Amygdala (tissue), 56 donors: ENCODE measurements at regions not wholly inside any gene's neighbourhood (a gene's known extent, or its start where the extent isn't known, plus 50 kb on each side); places are given as distances from the start of the nearest gene placed in this dataset.

Source experiments
- DNase-seq, 56 donors: peaks; one replicate each; lab custom pipeline; 2025; lab: John Stamatoyannopoulos, UW

GRCh38 chr16:72532906-72533410, 361.0 kb upstream of the PMFBP1 start:
- DNase-seq = no peak

- no peak for DNase-seq
These were observed 358.5 kb upstream of the PMFBP1 start for GRCh38 chr16:72530434-72530833.

DNA sequence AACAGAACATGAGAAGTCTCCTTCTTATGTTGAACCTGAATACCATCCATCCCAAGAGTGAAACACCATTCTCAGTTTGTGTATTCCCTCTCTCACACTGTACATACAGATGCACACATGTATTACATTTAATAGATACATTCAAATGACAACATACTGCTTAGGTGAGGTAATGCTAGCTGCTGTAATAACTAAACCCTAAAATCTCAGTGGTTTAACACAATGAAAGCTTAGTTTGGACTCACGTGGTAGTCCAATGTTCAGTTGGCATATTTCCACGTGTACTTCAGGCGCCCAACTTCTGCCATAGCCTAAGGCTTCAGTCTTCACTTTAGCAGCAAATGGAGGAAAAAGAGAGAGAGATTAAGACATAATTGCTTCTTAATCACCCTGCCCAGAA, 351.1 kb upstream of the PMFBP1 start:
- DNase-seq = no peak

DNA sequence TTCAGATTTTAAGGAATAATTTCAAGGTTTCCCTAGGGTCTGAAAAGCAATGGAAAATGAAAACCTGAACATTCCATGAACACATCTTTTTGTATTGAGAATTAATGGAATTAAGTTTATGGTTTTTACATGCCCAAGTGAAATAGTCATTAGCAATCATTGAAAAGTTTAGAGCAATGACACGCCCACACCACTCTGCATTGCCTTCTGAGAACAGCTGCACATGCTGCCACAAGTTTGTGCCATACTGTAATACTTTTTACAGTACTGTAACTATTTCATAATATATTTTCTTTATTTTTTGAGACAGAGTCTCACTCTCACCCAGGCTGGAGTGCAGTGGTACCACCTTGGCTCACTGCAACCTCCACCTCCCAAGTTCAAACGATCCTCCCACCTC, 345.2 kb upstream of the PMFBP1 start:
- no peak for DNase-seq

DNA sequence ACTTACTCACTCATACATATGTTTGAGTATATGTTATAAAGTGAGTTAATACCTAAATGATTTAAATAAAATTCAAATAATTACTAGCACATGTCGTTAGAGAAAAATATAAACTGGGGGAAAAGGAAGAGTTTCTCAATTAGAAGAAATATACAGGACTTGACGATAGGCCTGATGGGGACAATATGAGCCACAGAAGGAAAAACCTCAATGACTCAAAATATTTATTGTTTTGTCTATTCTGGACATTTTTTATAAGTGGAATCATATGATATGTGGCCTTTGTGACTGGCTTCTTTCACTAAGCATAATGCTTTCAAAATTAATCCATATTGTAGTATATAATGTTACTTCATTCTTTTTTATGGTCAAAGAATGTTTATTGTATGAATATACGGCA, 339.2 kb upstream of the PMFBP1 start:
- no peak for DNase-seq

GRCh38 chr16:72508191-72508590, 336.2 kb upstream of the PMFBP1 start:
- DNase-seq = no peak

GRCh38 chr16:72502594-72503005, 330.6 kb upstream of the PMFBP1 start:
- no peak for DNase-seq

- peak in 35 of 56 donors; percentile 0 to 67 (median 11) for DNase-seq
These were observed 330.0 kb upstream of the PMFBP1 start for GRCh38 chr16:72501739-72502593.

DNA sequence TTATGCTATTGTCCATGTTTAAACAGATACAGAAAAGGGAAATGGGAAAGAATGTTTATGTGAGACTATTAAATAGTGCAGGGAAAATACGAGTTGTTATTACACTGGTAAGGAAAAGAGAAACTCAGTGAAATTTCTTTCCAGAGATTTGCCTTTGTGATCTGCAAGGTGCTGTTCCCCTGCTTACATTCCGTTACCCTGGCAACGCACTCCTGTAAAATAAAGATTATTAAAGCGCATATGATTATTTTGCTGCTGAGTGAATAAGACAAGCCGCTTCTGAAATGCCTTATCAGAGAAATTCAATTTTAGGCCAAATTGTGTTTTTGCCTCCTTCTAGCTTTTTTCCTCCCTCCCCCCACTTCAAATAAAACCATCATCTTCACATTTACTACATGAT, 328.6 kb upstream of the PMFBP1 start:
- no peak for DNase-seq

DNA sequence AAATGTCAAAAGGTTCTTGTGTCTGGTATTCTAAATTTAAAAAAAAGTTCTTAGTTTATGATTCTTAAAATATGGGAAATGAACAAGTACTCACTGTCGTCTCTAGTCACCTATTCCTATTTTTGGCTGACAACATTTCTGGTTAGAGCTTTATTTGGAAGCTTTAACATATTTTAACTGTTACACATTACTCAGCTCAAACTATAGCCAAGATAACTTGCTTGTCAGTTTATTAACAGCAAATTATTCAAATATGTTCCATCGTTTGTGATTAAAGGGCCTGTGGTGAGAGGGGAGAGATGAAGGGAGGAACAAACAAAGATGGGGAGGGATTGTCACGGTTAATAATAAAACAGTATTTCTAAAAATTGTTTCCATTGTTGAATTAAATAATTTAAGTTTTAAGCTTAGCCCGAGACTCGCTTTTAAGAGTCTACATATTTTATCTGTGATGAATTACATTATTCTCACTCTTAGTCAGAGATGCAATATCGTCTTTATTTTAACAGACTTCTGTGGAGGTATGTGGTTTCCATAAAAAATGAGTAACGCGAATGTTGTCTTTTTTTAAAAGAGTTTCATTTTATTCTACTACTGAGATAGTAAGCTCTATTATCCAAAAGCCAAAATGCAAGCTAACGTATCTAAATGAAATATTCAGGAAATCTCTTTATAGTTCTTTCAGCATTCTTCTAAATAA, 321.9 kb upstream of the PMFBP1 start:
- no peak for DNase-seq

GRCh38 chr16:72487283-72487682, 315.3 kb upstream of the PMFBP1 start:
- DNase-seq = no peak

DNA sequence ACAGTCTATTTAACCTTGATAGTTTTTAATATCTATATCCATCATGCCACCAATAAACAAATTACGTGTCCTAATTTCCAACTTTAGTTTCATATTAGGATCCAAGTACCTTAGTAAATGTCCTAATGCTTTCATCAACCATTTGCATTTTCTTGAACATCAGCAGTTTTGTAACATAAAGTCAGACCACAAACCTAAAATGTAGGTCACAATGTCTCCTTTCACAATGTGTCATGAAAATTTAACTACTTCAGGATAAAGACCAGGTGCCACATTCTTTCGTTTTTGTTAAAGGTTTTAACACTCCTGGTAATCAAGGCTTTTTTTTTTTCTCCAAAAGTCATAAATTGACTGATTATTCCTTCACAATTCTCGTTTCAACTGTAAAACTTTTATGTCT, 310.7 kb upstream of the PMFBP1 start:
- no peak for DNase-seq

DNA sequence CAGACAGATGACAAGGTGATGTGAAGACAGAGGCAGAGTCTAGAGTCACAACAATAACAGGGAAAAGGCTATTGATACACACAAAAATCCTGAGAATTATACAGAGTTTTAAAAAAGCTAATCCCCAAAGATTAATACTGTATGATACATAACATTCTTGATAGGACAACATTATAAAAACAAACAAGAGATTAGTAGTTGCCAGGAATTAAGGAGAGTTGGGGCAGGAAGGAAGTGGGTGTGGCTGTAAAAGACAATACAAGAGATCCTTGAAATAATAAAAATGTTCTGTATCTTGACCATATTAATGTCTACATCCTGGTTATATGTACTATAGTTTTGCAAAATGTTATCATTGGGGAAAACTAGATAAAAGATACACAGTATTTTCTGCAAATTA, 309.5 kb upstream of the PMFBP1 start:
- DNase-seq = no peak

- no peak for DNase-seq
These were observed 309.0 kb upstream of the PMFBP1 start for GRCh38 chr16:72480911-72481310.

GRCh38 chr16:72475688-72476087, 303.7 kb upstream of the PMFBP1 start:
- DNase-seq = no peak

DNA sequence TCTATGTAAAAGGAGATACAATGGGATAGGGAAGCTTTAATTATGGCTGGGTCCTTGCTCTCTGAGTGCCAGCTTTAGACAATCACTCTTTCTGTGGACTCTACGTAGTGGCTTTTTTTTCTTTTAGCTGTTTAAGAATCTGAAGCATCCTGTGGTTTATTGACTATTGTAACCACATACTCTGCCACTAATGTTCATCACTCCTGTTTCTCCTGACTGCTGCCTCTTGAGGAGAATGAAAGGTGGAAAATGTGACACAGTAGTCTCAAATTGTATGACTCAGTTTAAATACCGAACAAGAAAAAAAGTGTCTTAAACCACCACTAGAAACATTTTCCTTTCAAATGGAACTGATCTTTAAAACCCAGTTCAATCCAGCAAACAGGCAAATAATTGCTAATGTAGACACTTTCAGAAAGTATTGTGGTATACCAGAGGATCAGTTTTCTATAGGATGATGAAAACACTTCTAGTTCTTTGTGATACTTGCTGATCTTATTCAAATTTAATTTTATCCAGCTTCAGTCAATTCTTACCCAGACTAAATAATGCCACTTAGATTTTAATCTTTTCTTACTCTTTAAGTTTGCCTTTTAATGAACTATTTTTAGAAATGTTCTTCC, 302.7 kb upstream of the PMFBP1 start:
- DNase-seq = no peak

GRCh38 chr16:72473631-72474030, 301.7 kb upstream of the PMFBP1 start:
- no peak for DNase-seq

DNA sequence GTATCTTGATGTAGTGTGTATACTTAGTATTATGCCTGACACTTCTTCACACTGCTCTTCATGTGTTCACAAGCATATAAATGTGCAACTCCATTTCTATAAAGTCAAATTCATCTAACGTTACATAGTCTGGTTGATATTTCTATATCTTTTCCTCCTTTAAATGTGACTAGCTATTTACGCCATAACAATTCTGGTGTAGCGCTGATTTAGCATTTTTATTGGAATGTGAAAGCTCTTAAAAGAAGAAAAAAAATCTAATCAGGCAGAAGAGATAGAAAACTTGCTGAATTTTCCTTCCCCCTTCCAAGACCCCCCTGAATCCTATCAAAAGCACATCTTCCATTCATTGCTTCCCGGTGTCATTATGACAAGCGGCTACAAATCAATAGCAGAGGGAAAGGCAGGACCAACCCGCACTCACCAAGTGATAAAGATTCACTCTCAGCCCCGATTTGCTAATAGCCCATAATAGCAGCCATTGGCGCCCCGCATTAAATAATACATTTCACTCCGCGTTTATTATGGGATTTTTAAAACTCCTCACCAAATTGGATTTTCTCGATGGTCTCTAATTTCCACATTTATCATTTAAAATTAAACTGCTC, 299.5 kb upstream of the PMFBP1 start:
- DNase-seq = no peak

DNA sequence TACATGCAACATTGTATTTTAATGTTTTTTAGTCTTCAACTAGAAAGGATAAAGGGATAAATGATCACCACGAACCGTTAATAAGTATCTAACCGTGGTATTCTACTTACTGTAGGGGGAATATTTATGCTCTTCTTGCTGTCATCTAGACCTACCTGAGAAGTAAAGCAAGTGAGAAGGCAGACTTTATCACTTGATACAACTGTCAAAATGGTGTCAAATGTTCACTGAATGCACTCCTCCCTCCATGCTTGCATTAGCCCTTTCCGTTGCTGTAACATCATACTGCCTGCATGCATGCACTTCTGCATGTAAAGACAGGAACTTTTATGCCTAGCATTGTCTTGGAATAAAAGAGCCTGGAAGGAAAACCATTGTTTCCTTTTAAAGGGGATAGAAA, 298.6 kb upstream of the PMFBP1 start:
- DNase-seq = no peak

DNA sequence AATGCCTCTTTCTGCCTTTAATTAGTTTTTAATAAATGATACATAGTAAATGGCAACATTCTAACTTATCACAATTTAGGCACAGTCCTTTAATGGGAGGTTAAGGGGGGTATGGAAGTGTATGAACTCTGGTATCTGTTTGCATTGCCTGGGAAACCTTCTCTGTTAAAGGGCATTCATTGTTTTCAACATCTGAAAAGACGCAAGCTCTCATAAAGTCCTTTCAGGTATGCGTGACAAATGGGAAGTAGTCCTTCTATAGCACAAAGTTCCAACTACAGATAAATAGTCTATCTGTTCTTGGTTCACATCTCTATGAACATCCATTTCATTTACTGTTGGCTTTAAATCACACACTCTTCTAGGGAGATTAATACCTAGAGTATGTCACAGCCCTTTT, 298.0 kb upstream of the PMFBP1 start:
- no peak for DNase-seq

DNA sequence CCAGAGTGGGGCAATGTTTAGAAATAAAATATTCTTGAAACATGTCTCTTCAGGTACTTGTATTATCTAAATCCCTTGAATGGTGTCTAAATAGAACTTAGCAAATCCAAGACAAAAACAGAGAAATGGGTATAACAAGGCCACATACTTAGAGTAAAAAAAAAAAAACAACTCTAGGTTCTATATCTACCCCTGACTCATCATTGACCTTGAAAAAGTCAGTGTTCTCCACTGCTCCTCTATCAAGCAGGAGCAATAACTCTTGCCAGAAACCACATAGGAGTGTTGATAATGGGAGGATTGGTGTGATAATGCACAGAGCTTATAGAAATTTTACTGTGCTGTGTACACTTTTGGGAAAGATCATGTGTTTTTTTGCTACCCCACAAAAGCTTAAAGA, 296.6 kb upstream of the PMFBP1 start:
- no peak for DNase-seq
